ENCODE measurements at regions not wholly inside any gene's neighbourhood (a gene's known extent, or its start where the extent isn't known, plus 50 kb on each side); places are given as distances from the start of the nearest gene placed in this dataset.

- TF ChIP-seq CTCF (IDR thresholded peaks at IDR 0.05) (no peak), POLR2AphosphoS2 (conservative IDR thresholded peaks at IDR 0.05; ENCODE audit: low read length) (no peak), POLR2A (IDR thresholded peaks at IDR 0.05; ENCODE audit: low read length) (no peak), KDM5A (IDR thresholded peaks at IDR 0.05) (no peak), SMC3 (IDR thresholded peaks at IDR 0.05) (no peak), EP300 (IDR thresholded peaks at IDR 0.05) (no peak), TP53 (CRISPR knock-in tag; IDR thresholded peaks at IDR 0.05) (no peak), HOXA7 (CRISPR knock-in tag; IDR thresholded peaks at IDR 0.05) (no peak), ZFP36 (IDR thresholded peaks at IDR 0.05; ENCODE audit: borderline replicate concordance, partially characterized antibody) (no peak), MYC (IDR thresholded peaks at IDR 0.05; ENCODE audit: borderline replicate concordance, low read length) (no peak), KDM1A (IDR thresholded peaks at IDR 0.05; ENCODE audit: low read depth) (no peak), RAD21 (conservative IDR thresholded peaks at IDR 0.05 in 1 of 2, IDR thresholded peaks at IDR 0.05 in 1 of 2) (no peak)
- TF ChIP-seq, protein P1, sequence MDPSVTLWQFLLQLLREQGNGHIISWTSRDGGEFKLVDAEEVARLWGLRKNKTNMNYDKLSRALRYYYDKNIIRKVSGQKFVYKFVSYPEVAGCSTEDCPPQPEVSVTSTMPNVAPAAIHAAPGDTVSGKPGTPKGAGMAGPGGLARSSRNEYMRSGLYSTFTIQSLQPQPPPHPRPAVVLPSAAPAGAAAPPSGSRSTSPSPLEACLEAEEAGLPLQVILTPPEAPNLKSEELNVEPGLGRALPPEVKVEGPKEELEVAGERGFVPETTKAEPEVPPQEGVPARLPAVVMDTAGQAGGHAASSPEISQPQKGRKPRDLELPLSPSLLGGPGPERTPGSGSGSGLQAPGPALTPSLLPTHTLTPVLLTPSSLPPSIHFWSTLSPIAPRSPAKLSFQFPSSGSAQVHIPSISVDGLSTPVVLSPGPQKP (IDR thresholded peaks at IDR 0.05; ENCODE audit: low read depth, low read length): no peak
Measured at GRCh38 chr10:28147706-28148105, 148.8 kb upstream of the ODAD2 start.
